HL-60 (cell line): ENCODE measurements at regions not wholly inside any gene's neighbourhood (a gene's known extent, or its start where the extent isn't known, plus 50 kb on each side); places are given as distances from the start of the nearest gene placed in this dataset.

Source experiments
- DNase-seq, 2 experiments: peaks; one replicate each; pipeline ENCODE4 v3.0.0-alpha.2; 2010 to 2020; ENCODE audit warnings: low read depth in 1 of 2, low spot score in 1 of 2
- H3K27ac ChIP-seq: fragments of 250-450 bp; sonication (Bioruptor Pico); replicated peaks from 2 replicates; pipeline ENCODE4 v1.5.1; 2020; ENCODE audit warnings: mild to moderate bottlenecking, moderate library complexity
- H3K27me3 ChIP-seq: fragments of 250-450 bp; sonication (Bioruptor Pico); 2 replicates; pipeline ENCODE4 v1.5.1; 2021; ENCODE audit warnings: mild to moderate bottlenecking, moderate library complexity; ENCODE audit not compliant: insufficient read depth, poor library complexity, severe bottlenecking
- H3K4me3 ChIP-seq: replicated peaks from 2 replicates; pipeline ENCODE4 v1.5.1; 2011; ENCODE audit warnings: mild to moderate bottlenecking, control low read depth, low read length; ENCODE audit not compliant: insufficient read depth
- CTCF ChIP-seq: IDR thresholded peaks from one replicate; pipeline ENCODE4 v1.5.1; 2011; ENCODE audit warnings: low read length, control low read depth, inconsistent platforms; ENCODE audit not compliant: insufficient read depth
- GABPA ChIP-seq: IDR thresholded peaks from 2 replicates; pipeline ENCODE4 v1.6.1; 2012; ENCODE audit warnings: low read depth
- POLR2AphosphoS5 ChIP-seq: IDR thresholded peaks from 2 replicates; pipeline ENCODE4 v1.6.1; 2012; ENCODE audit warnings: low read depth
- SPI1 ChIP-seq: IDR thresholded peaks from 2 replicates; pipeline ENCODE4 v1.6.1; 2012; ENCODE audit warnings: low read depth, mild to moderate bottlenecking, borderline replicate concordance
- TF ChIP-seq, protein P1 (sequence below): IDR thresholded peaks from 2 replicates; pipeline ENCODE4 v1.6.1; 2012; ENCODE audit warnings: low read depth; ENCODE audit not compliant: insufficient replicate concordance

DNA sequence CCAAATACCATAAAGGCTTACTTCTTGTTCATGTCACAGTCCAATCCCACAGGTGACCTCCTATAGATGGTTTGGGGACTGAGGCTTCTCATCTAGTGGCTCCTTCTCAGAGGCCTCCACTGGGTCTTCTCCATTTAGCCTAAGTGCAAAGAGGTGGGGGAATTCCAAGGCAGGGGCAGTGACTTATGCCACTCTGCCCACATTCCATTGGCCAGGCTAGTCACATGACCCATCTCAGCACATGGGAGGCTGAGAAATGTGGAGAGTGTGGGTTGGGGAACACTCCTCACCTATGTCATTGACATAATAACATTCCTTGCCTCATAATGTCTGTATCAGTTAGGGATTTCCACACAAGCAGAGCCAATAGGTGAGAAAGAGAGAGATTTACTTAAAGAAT is 104.3 kb upstream of the PLXNA4 start:
- no peak for DNase-seq
- TF ChIP-seq, protein P1, sequence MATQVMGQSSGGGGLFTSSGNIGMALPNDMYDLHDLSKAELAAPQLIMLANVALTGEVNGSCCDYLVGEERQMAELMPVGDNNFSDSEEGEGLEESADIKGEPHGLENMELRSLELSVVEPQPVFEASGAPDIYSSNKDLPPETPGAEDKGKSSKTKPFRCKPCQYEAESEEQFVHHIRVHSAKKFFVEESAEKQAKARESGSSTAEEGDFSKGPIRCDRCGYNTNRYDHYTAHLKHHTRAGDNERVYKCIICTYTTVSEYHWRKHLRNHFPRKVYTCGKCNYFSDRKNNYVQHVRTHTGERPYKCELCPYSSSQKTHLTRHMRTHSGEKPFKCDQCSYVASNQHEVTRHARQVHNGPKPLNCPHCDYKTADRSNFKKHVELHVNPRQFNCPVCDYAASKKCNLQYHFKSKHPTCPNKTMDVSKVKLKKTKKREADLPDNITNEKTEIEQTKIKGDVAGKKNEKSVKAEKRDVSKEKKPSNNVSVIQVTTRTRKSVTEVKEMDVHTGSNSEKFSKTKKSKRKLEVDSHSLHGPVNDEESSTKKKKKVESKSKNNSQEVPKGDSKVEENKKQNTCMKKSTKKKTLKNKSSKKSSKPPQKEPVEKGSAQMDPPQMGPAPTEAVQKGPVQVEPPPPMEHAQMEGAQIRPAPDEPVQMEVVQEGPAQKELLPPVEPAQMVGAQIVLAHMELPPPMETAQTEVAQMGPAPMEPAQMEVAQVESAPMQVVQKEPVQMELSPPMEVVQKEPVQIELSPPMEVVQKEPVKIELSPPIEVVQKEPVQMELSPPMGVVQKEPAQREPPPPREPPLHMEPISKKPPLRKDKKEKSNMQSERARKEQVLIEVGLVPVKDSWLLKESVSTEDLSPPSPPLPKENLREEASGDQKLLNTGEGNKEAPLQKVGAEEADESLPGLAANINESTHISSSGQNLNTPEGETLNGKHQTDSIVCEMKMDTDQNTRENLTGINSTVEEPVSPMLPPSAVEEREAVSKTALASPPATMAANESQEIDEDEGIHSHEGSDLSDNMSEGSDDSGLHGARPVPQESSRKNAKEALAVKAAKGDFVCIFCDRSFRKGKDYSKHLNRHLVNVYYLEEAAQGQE = no peak
- TF ChIP-seq GABPA (no peak), SPI1 (no peak), CTCF (no peak), POLR2AphosphoS5 (no peak)
- Histone ChIP-seq H3K27me3 (no peaks in the 10 kb centered on the region), H3K27ac (no peak overlapping the region), H3K4me3 (no peak overlapping the region)

GRCh38 chr7:132678656-132679055 is 102.4 kb upstream of the PLXNA4 start:
- no peak overlapping the region for H3K27ac ChIP-seq

GRCh38 chr7:132677918-132678317 is 101.6 kb upstream of the PLXNA4 start:
- TF ChIP-seq CTCF (no peak), GABPA (no peak)
- no peak overlapping the region for H3K27ac ChIP-seq
- DNase-seq = no peak
- H3K4me3 ChIP-seq = no peak overlapping the region
- no peaks in the 10 kb centered on the region for H3K27me3 ChIP-seq

More at GRCh38 chr7:132678656-132679055, 102.4 kb upstream of the PLXNA4 start:
- TF ChIP-seq POLR2AphosphoS5 (no peak), SPI1 (no peak), CTCF (no peak), GABPA (no peak)
- TF ChIP-seq, protein P1 = no peak
- Histone ChIP-seq H3K4me3 (no peak overlapping the region), H3K27me3 (no peaks in the 10 kb centered on the region)
- DNase-seq = no peak

DNA sequence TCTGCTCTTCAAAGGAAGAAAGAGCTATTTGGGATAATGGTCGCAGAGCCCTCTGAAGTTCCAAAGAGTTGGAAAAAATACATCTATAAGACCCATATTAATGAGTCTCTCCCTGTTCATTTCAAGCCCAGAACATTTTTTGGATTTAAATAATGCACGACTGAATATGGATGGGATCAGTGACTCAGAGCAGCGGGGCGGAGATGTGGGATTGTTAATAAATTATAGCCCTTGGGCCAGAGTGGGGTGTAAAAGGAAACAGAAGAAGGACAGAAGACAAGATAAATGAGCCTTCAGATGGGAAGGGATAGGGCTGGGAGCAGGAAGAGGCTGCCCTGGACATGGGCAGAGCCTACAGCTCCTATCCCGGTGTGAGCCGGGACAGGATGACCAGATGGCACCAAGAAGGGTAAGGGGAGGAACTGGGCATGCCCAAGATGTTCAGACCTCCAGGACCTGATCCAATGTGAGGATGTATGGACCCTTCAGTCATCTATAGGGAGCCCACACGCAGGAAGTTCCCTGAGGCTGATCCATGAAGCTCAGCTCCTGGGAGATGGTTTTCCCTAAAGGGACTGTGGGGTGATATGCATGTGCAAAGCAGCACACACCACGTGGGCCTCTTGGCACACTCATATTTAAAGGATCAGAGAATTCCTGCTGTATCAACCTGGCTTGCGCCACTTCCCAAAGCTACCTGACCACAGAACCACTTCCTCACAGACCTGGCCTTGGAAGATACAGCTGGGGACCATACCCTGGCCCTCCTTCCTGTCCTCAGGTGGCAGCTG is 96.1 kb upstream of the PLXNA4 start:
- no peak for DNase-seq
- no peak overlapping the region for H3K4me3 ChIP-seq
- no peaks in the 10 kb centered on the region for H3K27me3 ChIP-seq
- no peak overlapping the region for H3K27ac ChIP-seq
- no peak for TF ChIP-seq SPI1
- TF ChIP-seq, protein P1 = no peak
- TF ChIP-seq GABPA = no peak
- no peak for TF ChIP-seq CTCF
- no peak for TF ChIP-seq POLR2AphosphoS5
